ENCODE measurements at regions not wholly inside any gene's neighbourhood (a gene's known extent, or its start where the extent isn't known, plus 50 kb on each side); places are given as distances from the start of the nearest gene placed in this dataset.

GRCh38 chr11:25206762-25207161 lies 709.9 kb downstream of the LUZP2 start:
- ATAC-seq (no peak), DNase-seq (ENCODE audit: low spot score) (no peak)
- Histone ChIP-seq H3K36me3 (ENCODE audit: insufficient read depth) (peaks cover 11% of the 10 kb centered on the region; the same call in 1 of the 2 replicates), H3K4me3 (no peak overlapping the region), H3F3A (replicated peaks; ENCODE audit: low read depth) (no peaks in the 10 kb centered on the region), H3K9me2 (ENCODE audit: insufficient read depth) (0 out of 2 replicates have a peak, but pooled peaks cover 3% of the 10 kb centered on the region), H3K4me2 (no peak overlapping the region), H4K20me1 (replicated peaks; ENCODE audit: insufficient read depth) (no peaks in the 10 kb centered on the region), H3K79me2 (replicated peaks; ENCODE audit: insufficient read depth) (no peaks in the 10 kb centered on the region), H3K27me3 (ENCODE audit: insufficient read depth) (no peaks in the 10 kb centered on the region), H3K4me1 (ENCODE audit: insufficient read depth) (peaks cover 1% of the 10 kb centered on the region), H3K27ac (ENCODE audit: low read depth) (no peak overlapping the region), H2AFZ (no peak overlapping the region)
- Mint-ChIP-seq H3K27me3 (ENCODE audit: insufficient read depth, low read depth, poor library complexity) (peaks cover 2% of the 10 kb centered on the region), H3K4me1 (peaks cover 2% of the 10 kb centered on the region; the same call in 2 of the 3 replicates), H3K4me3 (no peak overlapping the region), H3K36me3 (ENCODE audit: low read depth) (peaks cover 17% of the 10 kb centered on the region; the same call in 2 of the 3 replicates), H3K27ac (no peak overlapping the region), H3K9me3 (peaks cover 19% of the 10 kb centered on the region)
- TF ChIP-seq CREB1 (CRISPR knock-in tag; IDR thresholded peaks at IDR 0.05; ENCODE audit: low read depth) (no peak), ZNF462 (CRISPR knock-in tag; IDR thresholded peaks at IDR 0.05) (no peak), NANOG (IDR thresholded peaks at IDR 0.05; ENCODE audit: borderline replicate concordance) (no peak), POLR2AphosphoS5 (IDR thresholded peaks at IDR 0.05; ENCODE audit: low read depth) (no peak), STAT1 (IDR thresholded peaks at IDR 0.05; ENCODE audit: unreplicated experiment) (no peak), ETS1 (IDR thresholded peaks at IDR 0.05) (no peak), REST (IDR thresholded peaks at IDR 0.05; ENCODE audit: unreplicated experiment) (no peak), CTCF (conservative IDR thresholded peaks at IDR 0.05; ENCODE audit: low read depth in 2 of 2) (no peak), EZH2phosphoT487 (IDR thresholded peaks at IDR 0.05; ENCODE audit: unreplicated experiment) (no peak), JUNB (IDR thresholded peaks at IDR 0.05; ENCODE audit: unreplicated experiment) (no peak), EZH2 (IDR thresholded peaks at IDR 0.05; ENCODE audit: low read depth, unreplicated experiment) (no peak), ZNF331 (CRISPR knock-in tag; IDR thresholded peaks at IDR 0.05; ENCODE audit: low read depth) (no peak), ZNF114 (CRISPR knock-in tag; IDR thresholded peaks at IDR 0.05) (no peak)

All from GM23338 (cell line).